Fibroblast of peridontal ligament (primary cell): ENCODE measurements at regions not wholly inside any gene's neighbourhood (a gene's known extent, or its start where the extent isn't known, plus 50 kb on each side); places are given as distances from the start of the nearest gene placed in this dataset.
A peak's percentile ranks its signal among the peaks of the same experiment; 100 is the strongest.

Experiments
- DNase-seq: peaks from one replicate; pipeline ENCODE4 v3.0.0-alpha.2; 2010; ENCODE audit errors: extremely low read depth

- peak; percentile 53 for DNase-seq
These were observed 211.9 kb upstream of the PAPPA start for GRCh38 chr9:115941561-115942315.

- no peak for DNase-seq
These were observed 210.0 kb upstream of the PAPPA start for GRCh38 chr9:115943431-115944165.

GRCh38 chr9:115944166-115944948 is 209.2 kb upstream of the PAPPA start:
- DNase-seq: peak; percentile 98

- DNase-seq: peak; percentile 42
These were observed 208.6 kb upstream of the PAPPA start for GRCh38 chr9:115945009-115945431.

- no peak for DNase-seq
These were observed 207.1 kb upstream of the PAPPA start for GRCh38 chr9:115946530-115946929.

- DNase-seq: no peak
These were observed 201.6 kb upstream of the PAPPA start for GRCh38 chr9:115951977-115952376.

GRCh38 chr9:115952430-115953292 is 200.9 kb upstream of the PAPPA start:
- DNase-seq: peak; percentile 83

- DNase-seq: no peak
These were observed 197.2 kb upstream of the PAPPA start for GRCh38 chr9:115956371-115956770.

- peak; percentile 45 for DNase-seq
These were observed 196.0 kb upstream of the PAPPA start for GRCh38 chr9:115957585-115957984.

GRCh38 chr9:115964710-115965347 is 188.8 kb upstream of the PAPPA start:
- no peak for DNase-seq

- no peak for DNase-seq
These were observed 186.9 kb upstream of the PAPPA start for GRCh38 chr9:115966660-115967059.

GRCh38 chr9:115969096-115969495 is 184.5 kb upstream of the PAPPA start:
- peak; percentile 15 for DNase-seq

GRCh38 chr9:115972362-115972761 is 181.2 kb upstream of the PAPPA start:
- no peak for DNase-seq

- DNase-seq: peak; percentile 49
These were observed 180.6 kb upstream of the PAPPA start for GRCh38 chr9:115972843-115973595.

GRCh38 chr9:115976781-115977180 is 176.8 kb upstream of the PAPPA start:
- peak; percentile 71 for DNase-seq

- peak; percentile 41 for DNase-seq
These were observed 175.5 kb upstream of the PAPPA start for GRCh38 chr9:115978091-115978490.

- no peak for DNase-seq
These were observed 174.9 kb upstream of the PAPPA start for GRCh38 chr9:115978659-115979096.

GRCh38 chr9:115980054-115980453 is 173.5 kb upstream of the PAPPA start:
- DNase-seq: no peak

- DNase-seq: no peak
These were observed 173.1 kb upstream of the PAPPA start for GRCh38 chr9:115980502-115980901.

GRCh38 chr9:115980976-115981375 is 172.6 kb upstream of the PAPPA start:
- DNase-seq: no peak
